Choroid plexus epithelial cell (primary cell): ENCODE measurements at regions not wholly inside any gene's neighbourhood (a gene's known extent, or its start where the extent isn't known, plus 50 kb on each side); places are given as distances from the start of the nearest gene placed in this dataset.
A peak's percentile ranks its signal among the peaks of the same experiment; 100 is the strongest.

Experiments
- DNase-seq: peaks from one replicate; pipeline ENCODE4 v3.0.0-alpha.2; 2010; ENCODE audit warnings: low read depth
- H3K4me3 ChIP-seq: 2 replicates; pipeline ENCODE4 v1.5.1; 2011; ENCODE audit warnings: low read depth, mild to moderate bottlenecking, control low read depth, low read length, moderate library complexity
- CTCF ChIP-seq: conservative IDR thresholded peaks from 2 replicates; pipeline ENCODE4 v1.5.1; 2011; ENCODE audit warnings: low read depth, mild to moderate bottlenecking, control low read depth, inconsistent platforms, low read length, moderate library complexity

DNA sequence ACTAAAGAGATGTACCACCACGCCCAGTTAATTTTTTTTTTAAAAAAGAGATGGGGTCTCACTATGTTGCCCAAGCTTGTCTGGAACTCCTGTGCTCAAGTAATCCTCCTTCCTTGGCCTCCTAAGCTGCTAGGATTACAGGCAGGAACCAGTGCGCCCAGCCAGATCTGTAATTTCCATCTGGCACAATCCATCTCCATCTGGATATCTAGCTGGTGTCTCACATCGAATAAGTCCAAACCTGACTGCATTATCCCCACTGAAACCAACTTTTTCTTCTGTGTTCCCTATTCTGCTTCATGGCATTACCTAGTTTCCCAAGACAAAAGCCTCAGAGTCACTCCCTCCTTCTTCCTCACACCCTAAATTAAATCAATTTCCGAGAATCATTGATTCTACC, 125.8 kb upstream of the TEX13C start:
- TF ChIP-seq CTCF = no peak
- DNase-seq = no peak
- H3K4me3 ChIP-seq = no peak overlapping the region

DNA sequence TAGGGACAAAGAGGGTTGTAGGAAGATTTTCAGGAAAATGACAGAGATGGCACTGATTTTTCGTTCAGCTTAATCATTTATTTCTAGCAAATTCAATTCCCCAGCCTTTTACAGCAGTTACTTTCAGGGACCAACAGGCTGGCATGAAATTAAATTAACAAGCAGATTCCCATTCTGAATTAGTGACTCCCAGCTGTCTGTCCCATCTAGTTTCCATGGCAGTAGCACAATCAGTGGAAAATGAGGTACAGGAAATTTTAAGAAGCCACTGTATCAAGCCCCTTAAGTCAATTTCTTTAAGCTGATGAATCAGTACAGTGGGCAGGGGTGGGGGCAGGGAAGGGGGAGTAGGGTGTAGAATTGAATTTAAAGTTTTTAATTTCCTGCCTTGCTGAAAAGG, 121.1 kb upstream of the TEX13C start:
- TF ChIP-seq CTCF = no peak
- no peak overlapping the region for H3K4me3 ChIP-seq
- DNase-seq = no peak

- no peak for TF ChIP-seq CTCF
- no peak for DNase-seq
- no peak overlapping the region for H3K4me3 ChIP-seq
These were observed 117.0 kb upstream of the TEX13C start for GRCh38 chrX:125202591-125203248.

- no peak overlapping the region for H3K4me3 ChIP-seq
- no peak for TF ChIP-seq CTCF
- DNase-seq = no peak
These were observed 116.3 kb upstream of the TEX13C start for GRCh38 chrX:125203365-125203736.

DNA sequence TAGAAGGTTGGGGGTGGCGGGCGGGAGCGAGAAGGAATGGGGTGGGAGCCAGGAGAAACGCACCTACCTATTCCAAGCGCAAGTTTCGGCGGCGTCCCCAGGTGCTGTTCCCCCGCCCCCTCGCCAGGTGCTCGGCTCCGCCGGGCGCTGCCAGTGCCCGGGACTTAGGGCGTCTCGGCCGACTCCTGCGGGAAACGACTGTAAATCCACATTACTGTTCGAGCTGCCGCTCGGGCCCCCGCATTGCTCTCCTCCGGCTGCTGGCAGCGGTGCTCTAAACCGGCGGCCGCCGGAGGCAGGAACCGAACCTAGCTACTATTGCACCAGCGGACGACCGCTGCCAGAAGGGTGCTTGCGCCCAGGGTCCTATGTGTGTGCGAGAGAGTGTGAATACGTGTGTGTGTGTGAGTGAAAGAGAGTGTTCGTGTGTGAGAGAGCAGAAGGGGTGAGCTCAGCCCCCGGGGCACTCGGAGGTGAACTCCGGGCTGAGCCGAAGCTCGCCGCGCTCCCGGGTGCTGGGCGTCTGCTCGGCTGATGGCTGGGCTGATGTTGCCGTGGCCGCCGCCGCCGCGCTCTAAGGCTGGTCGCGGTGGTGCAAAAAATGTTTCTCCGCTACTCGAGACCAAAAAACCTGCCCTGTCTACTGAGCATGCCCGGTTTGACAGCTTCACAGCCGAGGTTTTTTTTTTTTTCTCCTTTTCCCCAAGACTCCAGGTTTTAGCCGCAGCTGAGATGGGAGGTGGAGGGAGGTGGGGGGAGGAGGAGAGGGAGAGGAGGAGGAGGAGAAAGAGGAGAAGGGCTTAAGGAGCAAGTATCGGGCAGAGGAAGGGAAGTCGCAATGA, 115.7 kb upstream of the TEX13C start:
- TF ChIP-seq CTCF = no peak
- peak; percentile 1 for DNase-seq
- no peak overlapping the region for H3K4me3 ChIP-seq

DNA sequence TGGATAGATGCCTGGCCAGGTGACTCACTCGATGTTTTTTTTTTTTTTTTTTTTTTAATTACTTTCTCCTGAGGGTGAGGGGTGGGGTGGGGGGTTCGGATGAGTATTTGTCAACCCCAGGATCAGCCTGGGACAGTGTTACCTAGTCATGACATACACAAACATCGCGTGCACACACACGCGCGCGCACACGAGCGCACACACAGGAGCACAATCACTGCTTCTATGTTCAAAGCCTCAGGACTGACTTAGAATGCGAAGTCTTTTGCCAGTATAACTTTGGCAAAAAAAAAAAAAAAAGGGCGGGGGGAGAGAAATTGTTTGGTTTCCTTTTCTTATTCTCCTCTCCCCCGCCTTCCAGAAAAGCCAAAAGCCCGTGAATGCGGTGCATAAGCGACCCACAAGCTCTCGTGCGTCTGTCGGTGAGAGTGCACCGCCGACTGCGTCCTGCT, 115.0 kb upstream of the TEX13C start:
- no peak for DNase-seq
- no peak for TF ChIP-seq CTCF
- H3K4me3 ChIP-seq = no peak overlapping the region
